ENCODE measurements at regions not wholly inside any gene's neighbourhood (a gene's known extent, or its start where the extent isn't known, plus 50 kb on each side); places are given as distances from the start of the nearest gene placed in this dataset.

DNA sequence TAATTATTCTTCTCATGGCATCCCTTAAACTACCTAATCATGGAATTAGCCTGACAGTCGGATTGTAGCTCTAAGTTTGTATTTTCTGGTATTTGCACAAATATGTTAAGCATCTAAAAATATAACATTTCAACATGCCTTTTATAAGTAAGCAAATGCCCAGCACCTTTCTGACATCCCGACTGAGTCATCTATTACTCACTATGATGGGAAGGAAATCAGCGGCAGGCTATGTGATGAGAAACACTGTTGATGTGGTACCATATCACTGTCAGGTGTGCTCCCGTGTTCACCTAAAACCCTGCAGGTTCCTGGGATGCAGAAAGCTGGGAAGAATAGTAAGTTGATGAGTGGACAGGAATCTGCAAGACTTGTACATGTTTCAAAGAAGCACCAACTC lies 367.8 kb upstream of the IL12A start:
- TF ChIP-seq, protein P1, sequence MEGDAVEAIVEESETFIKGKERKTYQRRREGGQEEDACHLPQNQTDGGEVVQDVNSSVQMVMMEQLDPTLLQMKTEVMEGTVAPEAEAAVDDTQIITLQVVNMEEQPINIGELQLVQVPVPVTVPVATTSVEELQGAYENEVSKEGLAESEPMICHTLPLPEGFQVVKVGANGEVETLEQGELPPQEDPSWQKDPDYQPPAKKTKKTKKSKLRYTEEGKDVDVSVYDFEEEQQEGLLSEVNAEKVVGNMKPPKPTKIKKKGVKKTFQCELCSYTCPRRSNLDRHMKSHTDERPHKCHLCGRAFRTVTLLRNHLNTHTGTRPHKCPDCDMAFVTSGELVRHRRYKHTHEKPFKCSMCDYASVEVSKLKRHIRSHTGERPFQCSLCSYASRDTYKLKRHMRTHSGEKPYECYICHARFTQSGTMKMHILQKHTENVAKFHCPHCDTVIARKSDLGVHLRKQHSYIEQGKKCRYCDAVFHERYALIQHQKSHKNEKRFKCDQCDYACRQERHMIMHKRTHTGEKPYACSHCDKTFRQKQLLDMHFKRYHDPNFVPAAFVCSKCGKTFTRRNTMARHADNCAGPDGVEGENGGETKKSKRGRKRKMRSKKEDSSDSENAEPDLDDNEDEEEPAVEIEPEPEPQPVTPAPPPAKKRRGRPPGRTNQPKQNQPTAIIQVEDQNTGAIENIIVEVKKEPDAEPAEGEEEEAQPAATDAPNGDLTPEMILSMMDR (conservative IDR thresholded peaks at IDR 0.05 in 1 of 2, IDR thresholded peaks at IDR 0.05 in 1 of 2; ENCODE audit: low read depth in 1 of 2, low read length in 2 of 2), result no peak
- no peak for TF ChIP-seq EZH2 (IDR thresholded peaks at IDR 0.05; ENCODE audit: low read length, missing control alignments)
